RPMI8226 (cell line): ENCODE measurements at regions not wholly inside any gene's neighbourhood (a gene's known extent, or its start where the extent isn't known, plus 50 kb on each side); places are given as distances from the start of the nearest gene placed in this dataset.

ENCODE experiments used
- DNase-seq: peaks from one replicate; pipeline ENCODE4 v3.0.0-alpha.2; 2015

GRCh38 chr15:68501259-68501591 lies 69.3 kb upstream of the ITGA11 start:
- no peak for DNase-seq

GRCh38 chr15:68501616-68502015 lies 69.7 kb upstream of the ITGA11 start:
- DNase-seq, result no peak

- no peak for DNase-seq
Measured at GRCh38 chr15:68502398-68502901, 70.5 kb upstream of the ITGA11 start.

GRCh38 chr15:68503213-68503612 lies 71.2 kb upstream of the ITGA11 start:
- DNase-seq, result no peak

- DNase-seq, result no peak
Measured at GRCh38 chr15:68503791-68504680, 72.1 kb upstream of the ITGA11 start.

- DNase-seq, result no peak
Measured at GRCh38 chr15:68504681-68505170, 72.8 kb upstream of the ITGA11 start.

GRCh38 chr15:68506071-68506470 lies 72.7 kb upstream of the CORO2B start:
- DNase-seq, result no peak

GRCh38 chr15:68507447-68507846 lies 71.3 kb upstream of the CORO2B start:
- no peak for DNase-seq

- no peak for DNase-seq
Measured at GRCh38 chr15:68508485-68509189, 70.2 kb upstream of the CORO2B start.

- no peak for DNase-seq
Measured at GRCh38 chr15:68510558-68510957, 68.2 kb upstream of the CORO2B start.

GRCh38 chr15:68511073-68511991 lies 67.5 kb upstream of the CORO2B start:
- no peak for DNase-seq

- no peak for DNase-seq
Measured at GRCh38 chr15:68512052-68512451, 66.7 kb upstream of the CORO2B start.

GRCh38 chr15:68512598-68512997 lies 66.2 kb upstream of the CORO2B start:
- DNase-seq, result no peak

GRCh38 chr15:68515371-68516095 lies 63.3 kb upstream of the CORO2B start:
- no peak for DNase-seq

GRCh38 chr15:68517285-68517761 lies 61.5 kb upstream of the CORO2B start:
- DNase-seq, result no peak

GRCh38 chr15:68518046-68518445 lies 60.7 kb upstream of the CORO2B start:
- no peak for DNase-seq

GRCh38 chr15:68518785-68519430 lies 59.9 kb upstream of the CORO2B start:
- DNase-seq, result peak; percentile 60

GRCh38 chr15:68524753-68525584 lies 53.8 kb upstream of the CORO2B start:
- DNase-seq, result no peak

GRCh38 chr15:68525815-68526214 lies 53.0 kb upstream of the CORO2B start:
- DNase-seq, result no peak

GRCh38 chr15:68526269-68526668 lies 52.5 kb upstream of the CORO2B start:
- DNase-seq, result no peak

- DNase-seq, result no peak
Measured at GRCh38 chr15:68526784-68527183, 52.0 kb upstream of the CORO2B start.
